ENCODE measurements at regions not wholly inside any gene's neighbourhood (a gene's known extent, or its start where the extent isn't known, plus 50 kb on each side); places are given as distances from the start of the nearest gene placed in this dataset.

- TF ChIP-seq MEF2A (IDR thresholded peaks at IDR 0.05; ENCODE audit: borderline replicate concordance, low read depth) (no peak), RAD21 (IDR thresholded peaks at IDR 0.05; ENCODE audit: low read length) (no peak), GABPA (IDR thresholded peaks at IDR 0.05; ENCODE audit: low read depth) (no peak), USF1 (IDR thresholded peaks at IDR 0.05; ENCODE audit: borderline replicate concordance, low read depth) (no peak), EZH2phosphoT487 (IDR thresholded peaks at IDR 0.05; ENCODE audit: borderline replicate concordance, low read depth) (no peak), RCOR1 (IDR thresholded peaks at IDR 0.05; ENCODE audit: low read length) (no peak), ELF1 (IDR thresholded peaks at IDR 0.05) (no peak), PBX3 (IDR thresholded peaks at IDR 0.05) (no peak), TCF12 (IDR thresholded peaks at IDR 0.05) (no peak), CTCF (IDR thresholded peaks at IDR 0.05) (no peak), YY1 (IDR thresholded peaks at IDR 0.05; ENCODE audit: low read depth) (no peak), NRF1 (IDR thresholded peaks at IDR 0.05; ENCODE audit: low read depth, low read length) (no peak), FOSL2 (IDR thresholded peaks at IDR 0.05; ENCODE audit: borderline replicate concordance, low read depth) (no peak)
- TF ChIP-seq, protein P1, sequence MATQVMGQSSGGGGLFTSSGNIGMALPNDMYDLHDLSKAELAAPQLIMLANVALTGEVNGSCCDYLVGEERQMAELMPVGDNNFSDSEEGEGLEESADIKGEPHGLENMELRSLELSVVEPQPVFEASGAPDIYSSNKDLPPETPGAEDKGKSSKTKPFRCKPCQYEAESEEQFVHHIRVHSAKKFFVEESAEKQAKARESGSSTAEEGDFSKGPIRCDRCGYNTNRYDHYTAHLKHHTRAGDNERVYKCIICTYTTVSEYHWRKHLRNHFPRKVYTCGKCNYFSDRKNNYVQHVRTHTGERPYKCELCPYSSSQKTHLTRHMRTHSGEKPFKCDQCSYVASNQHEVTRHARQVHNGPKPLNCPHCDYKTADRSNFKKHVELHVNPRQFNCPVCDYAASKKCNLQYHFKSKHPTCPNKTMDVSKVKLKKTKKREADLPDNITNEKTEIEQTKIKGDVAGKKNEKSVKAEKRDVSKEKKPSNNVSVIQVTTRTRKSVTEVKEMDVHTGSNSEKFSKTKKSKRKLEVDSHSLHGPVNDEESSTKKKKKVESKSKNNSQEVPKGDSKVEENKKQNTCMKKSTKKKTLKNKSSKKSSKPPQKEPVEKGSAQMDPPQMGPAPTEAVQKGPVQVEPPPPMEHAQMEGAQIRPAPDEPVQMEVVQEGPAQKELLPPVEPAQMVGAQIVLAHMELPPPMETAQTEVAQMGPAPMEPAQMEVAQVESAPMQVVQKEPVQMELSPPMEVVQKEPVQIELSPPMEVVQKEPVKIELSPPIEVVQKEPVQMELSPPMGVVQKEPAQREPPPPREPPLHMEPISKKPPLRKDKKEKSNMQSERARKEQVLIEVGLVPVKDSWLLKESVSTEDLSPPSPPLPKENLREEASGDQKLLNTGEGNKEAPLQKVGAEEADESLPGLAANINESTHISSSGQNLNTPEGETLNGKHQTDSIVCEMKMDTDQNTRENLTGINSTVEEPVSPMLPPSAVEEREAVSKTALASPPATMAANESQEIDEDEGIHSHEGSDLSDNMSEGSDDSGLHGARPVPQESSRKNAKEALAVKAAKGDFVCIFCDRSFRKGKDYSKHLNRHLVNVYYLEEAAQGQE (IDR thresholded peaks at IDR 0.05; ENCODE audit: low read depth, low read length): no peak
- TF ChIP-seq, protein P2, sequence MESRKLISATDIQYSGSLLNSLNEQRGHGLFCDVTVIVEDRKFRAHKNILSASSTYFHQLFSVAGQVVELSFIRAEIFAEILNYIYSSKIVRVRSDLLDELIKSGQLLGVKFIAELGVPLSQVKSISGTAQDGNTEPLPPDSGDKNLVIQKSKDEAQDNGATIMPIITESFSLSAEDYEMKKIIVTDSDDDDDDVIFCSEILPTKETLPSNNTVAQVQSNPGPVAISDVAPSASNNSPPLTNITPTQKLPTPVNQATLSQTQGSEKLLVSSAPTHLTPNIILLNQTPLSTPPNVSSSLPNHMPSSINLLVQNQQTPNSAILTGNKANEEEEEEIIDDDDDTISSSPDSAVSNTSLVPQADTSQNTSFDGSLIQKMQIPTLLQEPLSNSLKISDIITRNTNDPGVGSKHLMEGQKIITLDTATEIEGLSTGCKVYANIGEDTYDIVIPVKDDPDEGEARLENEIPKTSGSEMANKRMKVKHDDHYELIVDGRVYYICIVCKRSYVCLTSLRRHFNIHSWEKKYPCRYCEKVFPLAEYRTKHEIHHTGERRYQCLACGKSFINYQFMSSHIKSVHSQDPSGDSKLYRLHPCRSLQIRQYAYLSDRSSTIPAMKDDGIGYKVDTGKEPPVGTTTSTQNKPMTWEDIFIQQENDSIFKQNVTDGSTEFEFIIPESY (IDR thresholded peaks at IDR 0.05; ENCODE audit: borderline replicate concordance, low read depth): no peak
- TF ChIP-seq, protein P3, sequence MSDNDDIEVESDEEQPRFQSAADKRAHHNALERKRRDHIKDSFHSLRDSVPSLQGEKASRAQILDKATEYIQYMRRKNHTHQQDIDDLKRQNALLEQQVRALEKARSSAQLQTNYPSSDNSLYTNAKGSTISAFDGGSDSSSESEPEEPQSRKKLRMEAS (IDR thresholded peaks at IDR 0.05; ENCODE audit: low read depth): no peak
- CTCF ChIA-PET: interaction anchor here (0.8 to 1.7 kb wide), 3 partner anchors 15 to 256 kb away, joined by 3 read pairs; no protein-coding TSS in a partner anchor
- no peak overlapping the region for H3K4me3 ChIP-seq (ENCODE audit: low read depth in 2 of 2, low read length in 1 of 2)
- H3K9me2 ChIP-seq: no peaks in the 10 kb centered on the region
- no peaks in the 10 kb centered on the region for H4K20me1 ChIP-seq (ENCODE audit: insufficient read depth)
- H3K9me3 ChIP-seq: no peaks in the 10 kb centered on the region
- POLR2A ChIA-PET: interaction anchor here (0.6 kb wide), 1 partner anchor 29 kb away, joined by 3 read pairs; no protein-coding TSS in a partner anchor
- no peaks in the 10 kb centered on the region for H3F3A ChIP-seq (replicated peaks; ENCODE audit: insufficient read depth)
- H3K36me3 ChIP-seq (replicated peaks in 1 of 2; ENCODE audit: control insufficient read depth in 1 of 2, insufficient read depth in 2 of 2, low read length in 1 of 2): no peaks in the 10 kb centered on the region
- no peaks in the 10 kb centered on the region; the same call in 1 of the 2 replicates for H3K27me3 ChIP-seq (ENCODE audit: insufficient read depth)
- no peak for DNase-seq
- H3K4me2 ChIP-seq: no peak overlapping the region
- H3K27ac ChIP-seq (ENCODE audit: low read depth in 2 of 2, low read length in 1 of 2): no peak overlapping the region
- no peaks in the 10 kb centered on the region for H3K79me2 ChIP-seq (ENCODE audit: insufficient read depth)
- H3K4me1 ChIP-seq (ENCODE audit: control insufficient read depth in 1 of 2, insufficient read depth in 2 of 2, low read depth in 1 of 2, low read length in 1 of 2): peaks cover 0 to 4% of the 10 kb centered on the region in 2 experiments; a peak in 1 of 4 replicates
- no peak overlapping the region for H3K9ac ChIP-seq
- 35% methylated on average over 4 of the region's 4 CpGs for WGBS (ENCODE audit: low lambda C conversion rate)
- no peak overlapping the region for H2AFZ ChIP-seq (ENCODE audit: low read depth)
Measured at GRCh38 chr11:116529271-116529670, 243.5 kb downstream of the BUD13 start.

Data from SK-N-SH (cell line).